Activated T-cell treated with anti-CD3 and anti-CD28 coated beads, Interleukin-2, amount 50 U/mL, for 72 hours (primary cell): ENCODE measurements at regions not wholly inside any gene's neighbourhood (a gene's known extent, or its start where the extent isn't known, plus 50 kb on each side); places are given as distances from the start of the nearest gene placed in this dataset.
A peak's percentile ranks its signal among the peaks of the same experiment; 100 is the strongest.
"Not testable (repeated sequence)": the region's sequence is repeated elsewhere in the genome, so short reads cannot be mapped to it uniquely, and the experiment has no call there.

Experiments used
- ATAC-seq, 2 donors: fragments of 150-1000 bp; cut with Tn5 transposase; replicated peaks in 1 of 2; 2 replicates each; pipeline ENCODE4 v1.10.0; 2021; ENCODE audit warnings: moderate library complexity in 2 of 2, mild to moderate bottlenecking in 1 of 2
- DNase-seq, 2 donors: peaks; one replicate each; pipeline ENCODE4 v3.0.0; 2021 to 2022; ENCODE audit warnings: mixed read lengths in 1 of 2
- H3K27ac Mint-ChIP-seq: one replicate; pipeline ENCODE4 v1.8.0; 2022; ENCODE audit warnings: mild to moderate bottlenecking, moderate library complexity, mixed read lengths
- H3K27me3 Mint-ChIP-seq: one replicate; pipeline ENCODE4 v1.8.0; 2022; ENCODE audit warnings: low read depth, mixed read lengths
- H3K36me3 Mint-ChIP-seq, 2 donors: one replicate each; pipeline ENCODE4 v1.8.0; 2022; ENCODE audit warnings: mixed read lengths in 2 of 2, mild to moderate bottlenecking in 1 of 2; ENCODE audit not compliant: insufficient read depth in 2 of 2
- H3K4me1 Mint-ChIP-seq: one replicate; pipeline ENCODE4 v1.8.0; 2022; ENCODE audit warnings: low read depth, mixed read lengths
- H3K4me3 Mint-ChIP-seq, 2 donors: one replicate each; pipeline ENCODE4 v1.8.0; 2022; ENCODE audit warnings: mild to moderate bottlenecking in 2 of 2, mixed read lengths in 2 of 2, moderate library complexity in 2 of 2
- H3K9me3 Mint-ChIP-seq, 2 donors: one replicate each; pipeline ENCODE4 v1.8.0; 2022; ENCODE audit warnings: mixed read lengths in 2 of 2

- ATAC-seq (no peak), DNase-seq (no peak)
- H3K4me3 Mint-ChIP-seq, result no peak overlapping the region
- no peak overlapping the region for H3K27ac Mint-ChIP-seq
- peaks cover 6 to 13% of the 10 kb centered on the region in 2 donors for H3K9me3 Mint-ChIP-seq
- peaks cover 5% of the 10 kb centered on the region for H3K4me1 Mint-ChIP-seq
- peaks cover 0 to 10% of the 10 kb centered on the region in 2 donors for H3K36me3 Mint-ChIP-seq
- H3K27me3 Mint-ChIP-seq, result peaks cover 11% of the 10 kb centered on the region
These were observed 76.9 kb upstream of the SLCO2A1 start for GRCh38 chr3:134106580-134106979.

- no peak overlapping the region for H3K27ac Mint-ChIP-seq
- peaks cover 0 to 10% of the 10 kb centered on the region in 2 donors for H3K36me3 Mint-ChIP-seq
- no peak overlapping the region for H3K4me3 Mint-ChIP-seq
- peaks cover 11% of the 10 kb centered on the region for H3K27me3 Mint-ChIP-seq
- DNase-seq, result no peak
- ATAC-seq, result no peak
- H3K4me1 Mint-ChIP-seq, result peaks cover 5% of the 10 kb centered on the region
- H3K9me3 Mint-ChIP-seq, result peaks cover 7 to 12% of the 10 kb centered on the region in 2 donors
These were observed 76.3 kb upstream of the SLCO2A1 start for GRCh38 chr3:134105876-134106556.

- Mint-ChIP-seq H3K27me3 (peaks cover 11% of the 10 kb centered on the region), H3K4me1 (peaks cover 5% of the 10 kb centered on the region), H3K36me3 (peaks cover 3 to 15% of the 10 kb centered on the region in 2 donors), H3K4me3 (no peak overlapping the region), H3K27ac (no peak overlapping the region), H3K9me3 (peaks cover 12 to 17% of the 10 kb centered on the region in 2 donors)
- DNase-seq (no peak), ATAC-seq (peak in 1 of 2 donors; percentile 32)
These were observed 74.3 kb upstream of the SLCO2A1 start for GRCh38 chr3:134104031-134104430.

- Mint-ChIP-seq H3K4me3 (no peak overlapping the region), H3K4me1 (peaks cover 5% of the 10 kb centered on the region), H3K27me3 (peaks cover 16% of the 10 kb centered on the region), H3K36me3 (peaks cover 3 to 18% of the 10 kb centered on the region in 2 donors), H3K27ac (no peak overlapping the region), H3K9me3 (peaks cover 12 to 21% of the 10 kb centered on the region in 2 donors)
- DNase-seq, result no peak
- ATAC-seq, result no peak
These were observed 73.7 kb upstream of the SLCO2A1 start for GRCh38 chr3:134103470-134103869.

- Mint-ChIP-seq H3K36me3 (peaks cover 3 to 18% of the 10 kb centered on the region in 2 donors), H3K27me3 (peaks cover 17% of the 10 kb centered on the region), H3K27ac (no peak overlapping the region), H3K9me3 (peaks cover 14 to 22% of the 10 kb centered on the region in 2 donors), H3K4me3 (no peak overlapping the region), H3K4me1 (peaks cover 5% of the 10 kb centered on the region)
- no peak for ATAC-seq
- DNase-seq, result no peak
These were observed 73.3 kb upstream of the SLCO2A1 start for GRCh38 chr3:134102976-134103375.

- H3K9me3 Mint-ChIP-seq, result peaks cover 14 to 16% of the 10 kb centered on the region in 2 donors
- H3K4me3 Mint-ChIP-seq, H3K27ac Mint-ChIP-seq, H3K27me3 Mint-ChIP-seq, DNase-seq, H3K4me1 Mint-ChIP-seq, H3K36me3 Mint-ChIP-seq, ATAC-seq: not testable (repeated sequence)
These were observed 66.5 kb upstream of the SLCO2A1 start for GRCh38 chr3:134096214-134096613.

GRCh38 chr3:134095005-134095404 lies 65.3 kb upstream of the SLCO2A1 start:
- Mint-ChIP-seq H3K4me1 (no peaks in the 10 kb centered on the region), H3K36me3 (peaks cover 2 to 3% of the 10 kb centered on the region in 2 donors), H3K27ac (no peak overlapping the region), H3K27me3 (peaks cover 6% of the 10 kb centered on the region), H3K4me3 (no peak overlapping the region), H3K9me3 (peaks cover 9 to 11% of the 10 kb centered on the region in 2 donors)
- ATAC-seq (no peak), DNase-seq (no peak)

- Mint-ChIP-seq H3K4me1 (no peaks in the 10 kb centered on the region), H3K4me3 (no peak overlapping the region), H3K9me3 (peaks cover 7 to 9% of the 10 kb centered on the region in 2 donors)
These were observed 64.8 kb upstream of the SLCO2A1 start for GRCh38 chr3:134094491-134094890.

GRCh38 chr3:134093956-134094355 lies 64.2 kb upstream of the SLCO2A1 start:
- DNase-seq (no peak), ATAC-seq (no peak)
- Mint-ChIP-seq H3K27me3 (peaks cover 6% of the 10 kb centered on the region), H3K4me3 (no peak overlapping the region), H3K9me3 (peaks cover 6 to 8% of the 10 kb centered on the region in 2 donors), H3K4me1 (no peaks in the 10 kb centered on the region), H3K36me3 (peaks cover 2 to 3% of the 10 kb centered on the region in 2 donors), H3K27ac (no peak overlapping the region)

More at GRCh38 chr3:134094491-134094890, 64.8 kb upstream of the SLCO2A1 start:
- DNase-seq, result no peak
- Mint-ChIP-seq H3K27ac (no peak overlapping the region), H3K36me3 (peaks cover 2 to 3% of the 10 kb centered on the region in 2 donors), H3K27me3 (peaks cover 6% of the 10 kb centered on the region)
- ATAC-seq, result no peak

- Mint-ChIP-seq H3K4me1 (no peaks in the 10 kb centered on the region), H3K27me3 (no peaks in the 10 kb centered on the region), H3K9me3 (peaks cover 2 to 10% of the 10 kb centered on the region in 2 donors), H3K27ac (no peak overlapping the region), H3K36me3 (peaks cover 0 to 2% of the 10 kb centered on the region in 2 donors), H3K4me3 (no peak overlapping the region)
- ATAC-seq, result no peak
- no peak for DNase-seq
These were observed 62.5 kb upstream of the SLCO2A1 start for GRCh38 chr3:134092208-134092701.

GRCh38 chr3:134090031-134090430 lies 60.3 kb upstream of the SLCO2A1 start:
- no peaks in the 10 kb centered on the region for H3K4me1 Mint-ChIP-seq
- H3K4me3 Mint-ChIP-seq, result no peak overlapping the region
- no peak overlapping the region for H3K27ac Mint-ChIP-seq
- no peaks in the 10 kb centered on the region for H3K27me3 Mint-ChIP-seq
- ATAC-seq, result no peak
- H3K9me3 Mint-ChIP-seq, result peaks cover 2 to 8% of the 10 kb centered on the region in 2 donors
- DNase-seq, result no peak
- H3K36me3 Mint-ChIP-seq, result peaks cover 0 to under 1% of the 10 kb centered on the region in 2 donors

GRCh38 chr3:134087060-134087974 lies 57.6 kb upstream of the SLCO2A1 start:
- H3K27me3 Mint-ChIP-seq, result no peaks in the 10 kb centered on the region
- H3K9me3 Mint-ChIP-seq, result peaks cover 2 to 5% of the 10 kb centered on the region in 2 donors
- H3K36me3 Mint-ChIP-seq, result no peaks in the 10 kb centered on the region
- no peaks in the 10 kb centered on the region for H3K4me1 Mint-ChIP-seq
- no peak for ATAC-seq
- no peak overlapping the region for H3K4me3 Mint-ChIP-seq
- no peak for DNase-seq
- H3K27ac Mint-ChIP-seq, result no peak overlapping the region

GRCh38 chr3:134086616-134087015 lies 56.9 kb upstream of the SLCO2A1 start:
- DNase-seq, result no peak
- no peak overlapping the region for H3K27ac Mint-ChIP-seq

More at GRCh38 chr3:134086616-134087015, 56.9 kb upstream of the SLCO2A1 start:
- H3K36me3 Mint-ChIP-seq, result no peaks in the 10 kb centered on the region
- no peak for ATAC-seq
- no peak overlapping the region for H3K4me3 Mint-ChIP-seq
- peaks cover 2 to 5% of the 10 kb centered on the region in 2 donors for H3K9me3 Mint-ChIP-seq
- no peaks in the 10 kb centered on the region for H3K4me1 Mint-ChIP-seq
- H3K27me3 Mint-ChIP-seq, result no peaks in the 10 kb centered on the region
